HL-60 (cell line): ENCODE measurements at regions not wholly inside any gene's neighbourhood (a gene's known extent, or its start where the extent isn't known, plus 50 kb on each side); places are given as distances from the start of the nearest gene placed in this dataset.

ENCODE experiments used
- DNase-seq, 2 experiments: peaks; one replicate each; pipeline ENCODE4 v3.0.0-alpha.2; 2010 to 2020; ENCODE audit warnings: low read depth in 1 of 2, low spot score in 1 of 2
- H3K27ac ChIP-seq: fragments of 250-450 bp; sonication (Bioruptor Pico); replicated peaks from 2 replicates; pipeline ENCODE4 v1.5.1; 2020; ENCODE audit warnings: mild to moderate bottlenecking, moderate library complexity
- H3K27me3 ChIP-seq: fragments of 250-450 bp; sonication (Bioruptor Pico); 2 replicates; pipeline ENCODE4 v1.5.1; 2021; ENCODE audit warnings: mild to moderate bottlenecking, moderate library complexity; ENCODE audit not compliant: insufficient read depth, poor library complexity, severe bottlenecking
- H3K4me3 ChIP-seq: replicated peaks from 2 replicates; pipeline ENCODE4 v1.5.1; 2011; ENCODE audit warnings: mild to moderate bottlenecking, control low read depth, low read length; ENCODE audit not compliant: insufficient read depth
- CTCF ChIP-seq: IDR thresholded peaks from one replicate; pipeline ENCODE4 v1.5.1; 2011; ENCODE audit warnings: low read length, control low read depth, inconsistent platforms; ENCODE audit not compliant: insufficient read depth
- GABPA ChIP-seq: IDR thresholded peaks from 2 replicates; pipeline ENCODE4 v1.6.1; 2012; ENCODE audit warnings: low read depth
- POLR2AphosphoS5 ChIP-seq: IDR thresholded peaks from 2 replicates; pipeline ENCODE4 v1.6.1; 2012; ENCODE audit warnings: low read depth
- REST ChIP-seq: IDR thresholded peaks from 2 replicates; pipeline ENCODE4 v1.6.1; 2012; ENCODE audit warnings: low read depth; ENCODE audit not compliant: insufficient replicate concordance
- SPI1 ChIP-seq: IDR thresholded peaks from 2 replicates; pipeline ENCODE4 v1.6.1; 2012; ENCODE audit warnings: low read depth, mild to moderate bottlenecking, borderline replicate concordance

- no peak overlapping the region for H3K4me3 ChIP-seq
- DNase-seq, result no peak
- TF ChIP-seq SPI1 (no peak), REST (no peak), GABPA (no peak), POLR2AphosphoS5 (no peak), CTCF (no peak)
- no peaks in the 10 kb centered on the region for H3K27me3 ChIP-seq
- H3K27ac ChIP-seq, result no peak overlapping the region
These were observed 139.0 kb upstream of the ZNF462 start for GRCh38 chr9:106723926-106724325.

GRCh38 chr9:106724566-106724965, 138.4 kb upstream of the ZNF462 start:
- Histone ChIP-seq H3K27ac (no peak overlapping the region), H3K4me3 (no peak overlapping the region), H3K27me3 (no peaks in the 10 kb centered on the region)
- TF ChIP-seq REST (no peak), GABPA (no peak), CTCF (no peak), POLR2AphosphoS5 (no peak), SPI1 (no peak)
- DNase-seq, result no peak

GRCh38 chr9:106726070-106726815, 136.7 kb upstream of the ZNF462 start:
- Histone ChIP-seq H3K27ac (no peak overlapping the region), H3K4me3 (no peak overlapping the region), H3K27me3 (no peaks in the 10 kb centered on the region)
- no peak for DNase-seq
- TF ChIP-seq POLR2AphosphoS5 (no peak), SPI1 (no peak), REST (no peak), GABPA (no peak), CTCF (no peak)
